Breast epithelium (tissue), 4 donors: ENCODE measurements at regions not wholly inside any gene's neighbourhood (a gene's known extent, or its start where the extent isn't known, plus 50 kb on each side); places are given as distances from the start of the nearest gene placed in this dataset.
"Not testable (repeated sequence)": the region's sequence is repeated elsewhere in the genome, so short reads cannot be mapped to it uniquely, and the experiment has no call there.

Experiments used
- DNase-seq, 2 donors: peaks; one replicate each; pipeline ENCODE4 v3.0.0-alpha.2; 2019; ENCODE audit warnings: low spot score in 2 of 2
- H3K27ac ChIP-seq, 2 donors: fragments of 200-600 bp; sonication (generic) in 1 of 2; one replicate each; pipeline ENCODE4 v1.5.1; 2016 to 2019; ENCODE audit warnings: mild to moderate bottlenecking in 1 of 2
- H3K27me3 ChIP-seq, 2 donors: fragments of 200-600 bp; sonication (generic) in 1 of 2; one replicate each; pipeline versions ENCODE4 v1.5.1 to v1.6.0; 2017 to 2019; ENCODE audit warnings: control low read depth in 1 of 2, mild to moderate bottlenecking in 1 of 2
- H3K36me3 ChIP-seq: fragments of 200-600 bp; one replicate; pipeline ENCODE4 v1.5.1; 2019
- H3K4me1 ChIP-seq, 2 donors: fragments of 200-600 bp; sonication (generic); one replicate each; pipeline ENCODE4 v1.5.1; 2016 to 2019; ENCODE audit warnings: control low read depth in 1 of 2
- H3K4me3 ChIP-seq, 3 donors: fragments of 200-600 bp; sonication (generic); 1 replicate in 2 of 3; 2 replicates in 1 of 3; pipeline ENCODE4 v1.5.1; 2016 to 2019; ENCODE audit warnings: mild to moderate bottlenecking in 3 of 3, moderate library complexity in 2 of 3
- H3K9me3 ChIP-seq, 2 donors: fragments of 200-600 bp; sonication (generic) in 1 of 2; one replicate each; pipeline ENCODE4 v1.5.1; 2016 to 2019; ENCODE audit warnings: control low read depth in 1 of 2
- POLR2A ChIP-seq: fragments of 450-650 bp; IDR thresholded peaks from one replicate; pipeline ENCODE4 v1.6.1; 2016; ENCODE audit warnings: antibody characterized with exemption, mild to moderate bottlenecking, moderate library complexity
- POLR2AphosphoS5 ChIP-seq, 3 donors: sonication (generic); formaldehyde crosslinking; IDR thresholded peaks; one replicate each; pipeline ENCODE4 v1.6.1; 2017; ENCODE audit warnings: antibody characterized with exemption in 3 of 3
- intact Hi-C: fragments of 100-400 bp; cut with DNase I; formaldehyde crosslinking; loops from one replicate; pipeline ENCODE4 v1.15.1; 2023; ENCODE audit warnings: low total_unique reads
- TF ChIP-seq, protein P1 (sequence below), 3 donors: fragments of 450-650 bp; IDR thresholded peaks; one replicate each; pipeline ENCODE4 v1.5.1; 2016 to 2017; ENCODE audit warnings: antibody characterized with exemption in 3 of 3, mild to moderate bottlenecking in 3 of 3, moderate library complexity in 3 of 3

DNA sequence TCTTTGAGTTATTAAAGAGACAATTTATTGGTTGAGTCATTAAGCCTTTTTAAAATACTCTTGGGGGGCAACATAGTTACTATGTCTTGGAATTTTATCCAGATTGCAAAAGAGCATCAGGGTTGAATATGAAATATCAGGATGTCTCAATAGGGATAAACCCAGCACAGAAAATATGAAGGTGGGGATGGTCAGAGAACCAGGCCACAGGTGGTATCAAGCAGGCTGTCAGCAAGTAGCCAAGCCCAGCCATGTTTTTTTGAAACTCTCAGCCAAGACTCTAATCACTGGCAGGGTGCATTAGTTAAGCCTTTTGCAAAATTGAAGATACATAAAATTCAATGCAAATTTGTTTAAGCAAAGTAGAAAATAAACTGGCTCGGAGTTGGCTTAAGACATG, 468.9 kb downstream of the DTWD2 start:
- TF ChIP-seq, protein P1, sequence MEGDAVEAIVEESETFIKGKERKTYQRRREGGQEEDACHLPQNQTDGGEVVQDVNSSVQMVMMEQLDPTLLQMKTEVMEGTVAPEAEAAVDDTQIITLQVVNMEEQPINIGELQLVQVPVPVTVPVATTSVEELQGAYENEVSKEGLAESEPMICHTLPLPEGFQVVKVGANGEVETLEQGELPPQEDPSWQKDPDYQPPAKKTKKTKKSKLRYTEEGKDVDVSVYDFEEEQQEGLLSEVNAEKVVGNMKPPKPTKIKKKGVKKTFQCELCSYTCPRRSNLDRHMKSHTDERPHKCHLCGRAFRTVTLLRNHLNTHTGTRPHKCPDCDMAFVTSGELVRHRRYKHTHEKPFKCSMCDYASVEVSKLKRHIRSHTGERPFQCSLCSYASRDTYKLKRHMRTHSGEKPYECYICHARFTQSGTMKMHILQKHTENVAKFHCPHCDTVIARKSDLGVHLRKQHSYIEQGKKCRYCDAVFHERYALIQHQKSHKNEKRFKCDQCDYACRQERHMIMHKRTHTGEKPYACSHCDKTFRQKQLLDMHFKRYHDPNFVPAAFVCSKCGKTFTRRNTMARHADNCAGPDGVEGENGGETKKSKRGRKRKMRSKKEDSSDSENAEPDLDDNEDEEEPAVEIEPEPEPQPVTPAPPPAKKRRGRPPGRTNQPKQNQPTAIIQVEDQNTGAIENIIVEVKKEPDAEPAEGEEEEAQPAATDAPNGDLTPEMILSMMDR (IDR thresholded peaks at IDR 0.05), result no peak
- no peak for TF ChIP-seq POLR2A
- no peak for TF ChIP-seq POLR2AphosphoS5 (IDR thresholded peaks at IDR 0.05)
- Histone ChIP-seq H3K9me3 (no peaks in the 10 kb centered on the region), H3K4me1 (no peaks in the 10 kb centered on the region), H3K27ac (no peak overlapping the region), H3K27me3 (no peaks in the 10 kb centered on the region), H3K36me3 (no peaks in the 10 kb centered on the region), H3K4me3 (no peak overlapping the region)
- intact Hi-C loops, result no loop called here
- DNase-seq, result no peak

DNA sequence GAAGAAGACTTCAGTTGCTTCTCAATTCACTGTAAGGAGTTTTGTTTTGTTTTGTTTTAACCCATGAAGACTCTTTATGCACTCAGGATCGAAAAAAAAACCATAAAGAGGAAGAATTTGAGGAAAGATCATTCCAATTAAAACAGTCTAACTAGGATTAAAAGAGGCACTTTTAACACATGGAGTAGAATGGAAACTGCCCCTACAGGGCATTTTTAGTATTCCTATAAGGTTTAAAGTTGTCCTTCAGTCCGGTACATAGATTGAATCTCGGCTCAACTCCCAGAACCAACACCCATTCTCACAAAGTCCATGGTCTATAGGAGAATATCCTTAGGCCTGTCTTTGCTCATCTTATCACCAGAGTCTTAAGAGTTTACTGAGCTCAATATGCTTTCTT, 469.6 kb downstream of the DTWD2 start:
- no peak overlapping the region for H3K27ac ChIP-seq
- DNase-seq, result no peak
- no peaks in the 10 kb centered on the region for H3K27me3 ChIP-seq
- intact Hi-C loops, result no loop called here
- no peak overlapping the region for H3K4me3 ChIP-seq
- H3K36me3 ChIP-seq, result no peaks in the 10 kb centered on the region
- no peaks in the 10 kb centered on the region for H3K4me1 ChIP-seq
- no peaks in the 10 kb centered on the region for H3K9me3 ChIP-seq
- no peak for TF ChIP-seq POLR2A
- TF ChIP-seq, protein P1 (IDR thresholded peaks at IDR 0.05), result no peak

DNA sequence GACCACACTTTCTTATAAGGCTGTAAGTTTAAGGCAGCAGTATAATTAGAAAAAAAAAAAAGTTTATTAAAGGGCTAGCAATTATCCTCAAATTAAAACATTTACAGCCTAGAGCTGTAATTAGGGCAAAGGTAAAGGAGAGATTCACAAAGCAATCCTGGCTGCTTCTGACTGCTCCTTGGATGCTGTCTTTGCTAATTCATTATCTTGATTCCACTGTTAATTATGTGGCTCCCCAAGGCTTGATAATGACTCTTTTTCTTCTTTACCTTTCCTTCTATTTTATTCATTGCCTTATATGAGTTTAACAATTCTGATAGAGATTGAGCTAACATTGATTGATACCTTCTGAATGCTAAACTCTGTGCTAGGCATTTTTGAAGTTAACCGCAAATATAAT, 476.5 kb downstream of the DTWD2 start:
- no peaks in the 10 kb centered on the region for H3K36me3 ChIP-seq
- H3K27ac ChIP-seq, result no peak overlapping the region
- no peaks in the 10 kb centered on the region for H3K9me3 ChIP-seq
- no peak for DNase-seq
- TF ChIP-seq POLR2AphosphoS5 (IDR thresholded peaks at IDR 0.05) (no peak), POLR2A (no peak)
- TF ChIP-seq, protein P1 (IDR thresholded peaks at IDR 0.05), result no peak
- no peak overlapping the region for H3K4me3 ChIP-seq
- no peaks in the 10 kb centered on the region for H3K27me3 ChIP-seq
- H3K4me1 ChIP-seq, result no peaks in the 10 kb centered on the region
- intact Hi-C loops, result no loop called here

DNA sequence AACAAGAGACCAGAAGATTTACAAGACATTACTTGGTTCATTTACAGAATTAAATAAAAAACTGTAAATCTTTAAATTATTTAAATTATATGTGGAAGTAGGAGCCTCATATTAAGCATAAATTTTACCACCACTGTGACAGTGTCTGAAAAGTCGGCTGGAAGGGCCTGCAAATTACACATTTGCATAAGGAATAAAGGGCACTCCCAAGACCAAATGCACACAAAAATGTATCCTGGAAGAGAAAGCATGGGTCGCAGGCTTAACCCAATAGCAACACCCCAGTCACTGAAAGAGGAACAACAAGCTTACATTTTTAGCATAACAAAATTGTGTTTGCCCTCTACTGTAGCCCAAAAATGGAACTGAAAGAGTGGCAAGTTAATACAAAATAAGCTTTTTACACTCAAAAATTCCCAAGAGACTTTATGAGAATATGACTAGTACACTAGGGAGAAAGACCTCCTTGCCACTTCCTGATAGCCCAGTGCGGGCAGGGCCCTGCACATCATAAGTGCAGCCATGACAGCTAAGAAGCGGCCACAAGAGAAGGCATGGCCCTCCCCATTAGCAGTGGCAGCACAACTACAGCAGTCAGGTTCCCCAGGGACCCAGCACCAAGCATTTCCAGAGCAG, 482.0 kb downstream of the DTWD2 start:
- Histone ChIP-seq H3K36me3 (no peaks in the 10 kb centered on the region), H3K9me3 (peaks cover 0 to 5% of the 10 kb centered on the region in 2 donors), H3K4me1 (no peaks in the 10 kb centered on the region), H3K4me3 (no peak overlapping the region), H3K27ac (no peak overlapping the region), H3K27me3 (no peaks in the 10 kb centered on the region)
- intact Hi-C loops, result no loop called here
- DNase-seq, result no peak
- TF ChIP-seq, protein P1 (IDR thresholded peaks at IDR 0.05), result no peak
- TF ChIP-seq POLR2A (no peak), POLR2AphosphoS5 (IDR thresholded peaks at IDR 0.05) (no peak)

DNA sequence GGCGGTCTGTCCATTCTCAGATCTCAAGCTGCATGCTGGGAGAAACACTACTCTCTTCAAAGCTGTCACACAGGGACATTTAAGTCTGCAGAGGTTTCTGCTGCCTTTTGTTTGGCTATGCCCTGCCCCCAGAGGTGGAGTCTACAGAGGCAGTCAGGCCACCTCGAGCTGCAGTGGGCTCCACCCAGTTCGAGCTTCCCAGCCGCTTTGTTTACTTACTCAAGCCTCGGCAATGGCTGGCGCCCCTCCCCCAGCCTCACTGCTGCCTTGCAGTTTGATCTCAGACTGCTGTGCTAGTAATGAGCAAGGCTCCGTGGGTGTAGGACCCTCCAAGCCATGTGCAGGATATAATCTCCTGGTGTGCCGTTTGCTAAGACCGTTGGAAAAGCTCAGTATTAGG, 486.1 kb downstream of the DTWD2 start:
- not testable (repeated sequence) for H3K9me3 ChIP-seq, H3K36me3 ChIP-seq

DNA sequence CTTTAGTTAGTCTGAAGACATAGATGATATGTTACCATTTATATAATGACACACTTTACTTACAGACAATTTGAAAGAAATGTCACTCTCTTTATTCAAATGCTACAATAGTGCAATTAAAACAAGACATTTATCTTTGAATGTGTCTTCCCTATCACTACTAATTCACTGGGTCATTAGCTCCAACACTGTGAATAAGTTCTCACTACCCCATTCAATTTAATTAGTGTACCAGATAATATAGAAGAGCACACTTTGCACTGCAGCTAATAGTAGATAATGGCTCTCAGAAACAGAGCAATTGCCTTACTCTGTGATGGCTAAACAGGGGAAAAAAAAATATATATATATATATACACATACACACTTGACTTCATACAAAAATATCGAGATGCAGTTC, 497.0 kb downstream of the DTWD2 start:
- intact Hi-C loops, result no loop called here
- no peak overlapping the region for H3K27ac ChIP-seq
- no peaks in the 10 kb centered on the region for H3K9me3 ChIP-seq
- no peaks in the 10 kb centered on the region for H3K36me3 ChIP-seq
- no peak for TF ChIP-seq POLR2A
- TF ChIP-seq, protein P1 (IDR thresholded peaks at IDR 0.05), result no peak
- TF ChIP-seq POLR2AphosphoS5 (IDR thresholded peaks at IDR 0.05), result no peak
- H3K4me1 ChIP-seq, result no peaks in the 10 kb centered on the region
- no peak overlapping the region for H3K4me3 ChIP-seq
- no peak for DNase-seq
- H3K27me3 ChIP-seq, result no peaks in the 10 kb centered on the region

More for the DNA sequence above, 486.1 kb downstream of the DTWD2 start:
- H3K27ac ChIP-seq, H3K4me3 ChIP-seq, H3K4me1 ChIP-seq, intact Hi-C loops, DNase-seq, H3K27me3 ChIP-seq: not testable (repeated sequence)
